Endothelial cell of umbilical vein (primary cell): ENCODE measurements at regions not wholly inside any gene's neighbourhood (a gene's known extent, or its start where the extent isn't known, plus 50 kb on each side); places are given as distances from the start of the nearest gene placed in this dataset.

Experiments
- BruUV-seq: library from RNA; stranded (reverse); fragments of 400-500 nt; replicated peaks from 2 replicates; lab custom pipeline; 2021; lab: Mats Ljungman, UMichigan
- CTCF ChIA-PET: fragments of 300-600, 350-600 bp; sonication (Branson Sonifier 250); formaldehyde crosslinking; loops from one replicate; lab custom pipeline; 2021; ENCODE audit warnings: antibody characterized with exemption, inconsistent platforms; lab: Charles Lee
- POLR2A ChIA-PET: fragments of 300-600, 350-600 bp; sonication (Branson Sonifier 250); formaldehyde crosslinking; loops from one replicate; lab custom pipeline; 2021; ENCODE audit warnings: antibody characterized with exemption, inconsistent platforms; lab: Charles Lee
- DNase-seq: peaks from one replicate; pipeline ENCODE4 v3.0.0-alpha.2; 2011; ENCODE audit warnings: low read depth, low spot score
- FAIRE-seq: peaks from 2 replicates; lab custom pipeline; 2011; peaks lifted over from hg19 to GRCh38; lab: Jason Lieb, UNC
- H2AFZ ChIP-seq: 2 replicates; pipeline ENCODE4 v1.6.0; 2012; ENCODE audit warnings: low read depth, low read length, control low read depth, inconsistent platforms
- H3K27ac ChIP-seq: 2 replicates; pipeline ENCODE4 v1.5.1; 2011; ENCODE audit warnings: low read depth, mild to moderate bottlenecking, control low read depth, low read length, moderate library complexity; ENCODE audit not compliant: insufficient read depth
- H3K27me3 ChIP-seq, 2 experiments: 2 replicates each; pipeline versions ENCODE4 v1.6.0 to v1.6.1; 2011; ENCODE audit warnings: low read length in 2 of 2, mixed read lengths in 1 of 2; ENCODE audit not compliant: control insufficient read depth in 2 of 2, insufficient read depth in 2 of 2
- H3K36me3 ChIP-seq, 2 experiments: 2 replicates in 1 of 2; 3 replicates in 1 of 2; pipeline ENCODE4 v1.5.1; 2011; ENCODE audit warnings: low read length in 2 of 2, mild to moderate bottlenecking in 1 of 2, moderate library complexity in 1 of 2; ENCODE audit not compliant: control insufficient read depth in 2 of 2, insufficient read depth in 2 of 2; ENCODE audit errors: extremely low read depth in 1 of 2
- H3K4me1 ChIP-seq: 3 replicates; pipeline ENCODE4 v1.5.1; 2011; ENCODE audit warnings: mild to moderate bottlenecking, low read length; ENCODE audit not compliant: control insufficient read depth, insufficient read depth; ENCODE audit errors: extremely low read depth
- H3K4me2 ChIP-seq: 2 replicates; pipeline ENCODE4 v1.6.1; 2011; ENCODE audit warnings: low read length, control low read depth, mixed read lengths; ENCODE audit not compliant: insufficient read depth
- H3K4me3 ChIP-seq, 3 experiments: fragments of 200-600 bp in 1 of 3; sonication (generic), shearing (Covaris generic) in 1 of 3; replicated peaks in 1 of 3; 2 replicates each; pipeline ENCODE4 v1.5.1; 2011 to 2016; ENCODE audit warnings: control low read depth in 3 of 3, low read length in 3 of 3, mild to moderate bottlenecking in 2 of 3, inconsistent platforms in 1 of 3, low read depth in 1 of 3, moderate library complexity in 1 of 3; ENCODE audit not compliant: insufficient read depth in 1 of 3
- H3K79me2 ChIP-seq: 2 replicates; pipeline ENCODE4 v1.6.0; 2012; ENCODE audit warnings: low read length, inconsistent platforms; ENCODE audit not compliant: control insufficient read depth, insufficient read depth
- H3K9ac ChIP-seq: replicated peaks from 2 replicates; pipeline ENCODE3; 2011; ENCODE audit warnings: low read length, control low read depth; ENCODE audit not compliant: insufficient read depth; ENCODE audit errors: extremely low read depth
- H3K9me1 ChIP-seq: replicated peaks from 3 replicates; pipeline ENCODE4 v1.6.0; 2011; ENCODE audit warnings: mild to moderate bottlenecking, low read length; ENCODE audit not compliant: control insufficient read depth, insufficient read depth; ENCODE audit errors: extremely low read depth
- H3K9me3 ChIP-seq: replicated peaks from 2 replicates; pipeline ENCODE4 v1.5.1; 2012; ENCODE audit warnings: low read length, inconsistent platforms; ENCODE audit not compliant: control insufficient read depth, insufficient read depth
- H4K20me1 ChIP-seq: replicated peaks from 2 replicates; pipeline ENCODE3; 2011; ENCODE audit warnings: mild to moderate bottlenecking, low read length; ENCODE audit not compliant: control insufficient read depth, insufficient read depth; ENCODE audit errors: extremely low read depth
- CTCF ChIP-seq, 2 donors: IDR thresholded peaks; 1 replicate in 1 of 2; 2 replicates in 1 of 2; pipeline ENCODE4 v1.5.1; 2011; ENCODE audit warnings: low read length in 2 of 2, mild to moderate bottlenecking in 2 of 2, moderate library complexity in 2 of 2, control low read depth in 1 of 2, inconsistent platforms in 1 of 2, low read depth in 1 of 2; ENCODE audit not compliant: insufficient read depth in 1 of 2; ENCODE audit errors: extremely low read depth in 1 of 2
- EZH2 ChIP-seq: IDR thresholded peaks from 2 replicates; pipeline ENCODE4 v1.6.1; 2012; ENCODE audit warnings: borderline replicate concordance, low read depth, mild to moderate bottlenecking, moderate library complexity, low read length, inconsistent platforms; ENCODE audit not compliant: severe bottlenecking
- FOS ChIP-seq: IDR thresholded peaks from 2 replicates; pipeline ENCODE4 v1.6.1; 2011; ENCODE audit warnings: mild to moderate bottlenecking, low read length, moderate library complexity, borderline replicate concordance; ENCODE audit not compliant: insufficient read depth
- GATA2 ChIP-seq: IDR thresholded peaks from 2 replicates; pipeline ENCODE4 v1.7.0; 2011; ENCODE audit warnings: low read depth, mild to moderate bottlenecking, moderate library complexity, mixed read lengths, low read length; ENCODE audit not compliant: insufficient read length, insufficient read depth
- JUN ChIP-seq: IDR thresholded peaks from 2 replicates; pipeline ENCODE4 v1.6.1; 2011; ENCODE audit warnings: borderline replicate concordance, low read depth; ENCODE audit not compliant: insufficient read length, insufficient read depth
- MAX ChIP-seq: IDR thresholded peaks from 2 replicates; pipeline ENCODE4 v1.6.1; 2011; ENCODE audit not compliant: insufficient read depth, insufficient read length
- MYC ChIP-seq: IDR thresholded peaks from one replicate; pipeline ENCODE4 v1.6.1; 2011; ENCODE audit warnings: mild to moderate bottlenecking, low read depth, low read length
- POLR2A ChIP-seq: IDR thresholded peaks from 2 replicates; pipeline ENCODE4 v1.6.1; 2012; ENCODE audit warnings: low read depth, mild to moderate bottlenecking, control low read depth, low read length
- POLR2AphosphoS5 ChIP-seq: IDR thresholded peaks from 2 replicates; pipeline ENCODE4 v1.6.1; 2012; ENCODE audit warnings: low read depth, mild to moderate bottlenecking, control low read depth, low read length, moderate library complexity; ENCODE audit not compliant: insufficient read depth
- dilution Hi-C: fragments of 300-500 bp; cut with MboI; formaldehyde crosslinking; loops from one replicate; pipeline ENCODE4 v1.15.0; 2019; ENCODE audit warnings: low sequenced_read_pairs; ENCODE audit not compliant: extremely low pct_ligation_motif_present
- intact Hi-C: fragments of 100-400 bp; cut with micrococcal nuclease; formaldehyde crosslinking; loops from one replicate; pipeline ENCODE4 v1.10.0; 2022

- Histone ChIP-seq H3K4me2 (no peak overlapping the region), H3K9me3 (no peaks in the 10 kb centered on the region), H3K4me3 (no peak overlapping the region), H3K4me1 (no peaks in the 10 kb centered on the region), H3K9me1 (no peaks in the 10 kb centered on the region), H4K20me1 (no peaks in the 10 kb centered on the region), H2AFZ (no peak overlapping the region), H3K9ac (no peak overlapping the region), H3K36me3 (no peaks in the 10 kb centered on the region), H3K27ac (no peak overlapping the region), H3K79me2 (no peaks in the 10 kb centered on the region), H3K27me3 (peaks cover 0 to 3% of the 10 kb centered on the region in 2 experiments)
- dilution Hi-C loops (no loop called here), intact Hi-C loops (no loop called here)
- TF ChIP-seq MYC (no peak), CTCF (IDR thresholded peaks at IDR 0.05; ENCODE audit: extremely low read depth in 1 of 2, insufficient read depth in 1 of 2, low read depth in 1 of 2, low read length in 2 of 2) (no peak), POLR2A (no peak), POLR2AphosphoS5 (no peak), JUN (no peak), GATA2 (no peak), FOS (no peak)
- ChIA-PET POLR2A (no interaction called here), CTCF (interaction anchor here (0.8 kb wide), 1 partner anchor 15 kb away, joined by 3 read pairs; no protein-coding TSS in a partner anchor)
- FAIRE-seq (no peak), DNase-seq (no peak)
- no TSS peak for BruUV-seq
Measured at GRCh38 chr10:90674461-90674860, 183.4 kb downstream of the HTR7 start.

GRCh38 chr10:90674928-90675327 is 182.9 kb downstream of the HTR7 start:
- dilution Hi-C loops (no loop called here), intact Hi-C loops (no loop called here)
- Histone ChIP-seq H3K79me2 (no peaks in the 10 kb centered on the region), H3K9ac (no peak overlapping the region), H3K27ac (no peak overlapping the region), H3K4me1 (no peaks in the 10 kb centered on the region), H4K20me1 (no peaks in the 10 kb centered on the region), H3K9me3 (no peaks in the 10 kb centered on the region), H2AFZ (no peak overlapping the region), H3K27me3 (peaks cover 0 to 3% of the 10 kb centered on the region in 2 experiments), H3K4me2 (no peak overlapping the region), H3K9me1 (no peaks in the 10 kb centered on the region), H3K36me3 (no peaks in the 10 kb centered on the region), H3K4me3 (no peak overlapping the region)
- no peak for DNase-seq
- TF ChIP-seq MYC (no peak), POLR2AphosphoS5 (no peak), POLR2A (no peak), MAX (no peak), EZH2 (no peak), CTCF (IDR thresholded peaks at IDR 0.05; ENCODE audit: extremely low read depth in 1 of 2, insufficient read depth in 1 of 2, low read depth in 1 of 2, low read length in 2 of 2) (no peak), FOS (no peak), JUN (no peak)
- ChIA-PET POLR2A (no interaction called here), CTCF (interaction anchor here (0.8 kb wide), 1 partner anchor 14 kb away, joined by 3 read pairs; no protein-coding TSS in a partner anchor)
- BruUV-seq, result no TSS peak
- FAIRE-seq, result no peak
